ENCODE measurements at regions not wholly inside any gene's neighbourhood (a gene's known extent, or its start where the extent isn't known, plus 50 kb on each side); places are given as distances from the start of the nearest gene placed in this dataset.
A peak's percentile ranks its signal among the peaks of the same experiment; 100 is the strongest.
"Not testable (repeated sequence)": the region's sequence is repeated elsewhere in the genome, so short reads cannot be mapped to it uniquely, and the experiment has no call there.

GRCh38 chr10:113486531-113486930 lies 66.3 kb upstream of the HABP2 start:
- Histone ChIP-seq H3K27me3 (ENCODE audit: low read depth) (no peaks in the 10 kb centered on the region), H3K4me1 (no peaks in the 10 kb centered on the region), H3K9me3 (no peaks in the 10 kb centered on the region), H3K27ac (peak overlapping the region; percentile 32), H3K36me3 (no peaks in the 10 kb centered on the region), H3K4me3 (no peak overlapping the region)
- intact Hi-C loops (cut with DNase I) = no loop called here
- ATAC-seq (no peak), DNase-seq (no peak)
- TF ChIP-seq, protein P1, sequence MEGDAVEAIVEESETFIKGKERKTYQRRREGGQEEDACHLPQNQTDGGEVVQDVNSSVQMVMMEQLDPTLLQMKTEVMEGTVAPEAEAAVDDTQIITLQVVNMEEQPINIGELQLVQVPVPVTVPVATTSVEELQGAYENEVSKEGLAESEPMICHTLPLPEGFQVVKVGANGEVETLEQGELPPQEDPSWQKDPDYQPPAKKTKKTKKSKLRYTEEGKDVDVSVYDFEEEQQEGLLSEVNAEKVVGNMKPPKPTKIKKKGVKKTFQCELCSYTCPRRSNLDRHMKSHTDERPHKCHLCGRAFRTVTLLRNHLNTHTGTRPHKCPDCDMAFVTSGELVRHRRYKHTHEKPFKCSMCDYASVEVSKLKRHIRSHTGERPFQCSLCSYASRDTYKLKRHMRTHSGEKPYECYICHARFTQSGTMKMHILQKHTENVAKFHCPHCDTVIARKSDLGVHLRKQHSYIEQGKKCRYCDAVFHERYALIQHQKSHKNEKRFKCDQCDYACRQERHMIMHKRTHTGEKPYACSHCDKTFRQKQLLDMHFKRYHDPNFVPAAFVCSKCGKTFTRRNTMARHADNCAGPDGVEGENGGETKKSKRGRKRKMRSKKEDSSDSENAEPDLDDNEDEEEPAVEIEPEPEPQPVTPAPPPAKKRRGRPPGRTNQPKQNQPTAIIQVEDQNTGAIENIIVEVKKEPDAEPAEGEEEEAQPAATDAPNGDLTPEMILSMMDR (IDR thresholded peaks at IDR 0.05) = no peak

GRCh38 chr10:113487154-113487553 lies 65.7 kb upstream of the HABP2 start:
- ATAC-seq = peak; percentile 83 to 87
- no peak for DNase-seq
- Histone ChIP-seq H3K27me3 (ENCODE audit: low read depth) (no peaks in the 10 kb centered on the region), H3K9me3 (no peaks in the 10 kb centered on the region), H3K4me3 (no peak overlapping the region), H3K4me1 (no peaks in the 10 kb centered on the region), H3K36me3 (no peaks in the 10 kb centered on the region), H3K27ac (peak overlapping the region; percentile 37)
- TF ChIP-seq, protein P1 (IDR thresholded peaks at IDR 0.05) = no peak
- intact Hi-C loops (cut with DNase I) = no loop called here

DNA sequence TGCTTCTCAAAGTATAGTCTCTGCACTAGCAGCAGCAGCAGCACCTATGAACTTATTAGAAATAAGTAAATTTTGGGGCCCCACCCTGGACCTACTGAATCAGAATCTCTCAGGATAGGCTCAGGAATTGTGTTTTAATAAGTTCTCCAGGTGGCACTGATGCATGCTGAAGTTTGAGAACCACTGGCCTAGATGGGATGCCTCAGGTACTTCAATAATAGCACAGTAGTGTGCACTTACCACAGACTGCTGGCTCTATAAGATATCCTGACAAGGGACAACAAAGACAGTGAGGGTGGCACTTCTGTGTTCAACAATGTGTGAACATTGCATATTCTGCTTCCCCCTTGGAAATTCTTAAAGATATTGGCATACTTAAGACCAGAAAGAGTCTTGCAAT lies 64.7 kb upstream of the HABP2 start:
- no peak for ATAC-seq
- peaks cover 9% of the 10 kb centered on the region for H3K4me1 ChIP-seq
- H3K4me3 ChIP-seq = no peak overlapping the region
- TF ChIP-seq, protein P1 (IDR thresholded peaks at IDR 0.05) = no peak
- no peak overlapping the region for H3K27ac ChIP-seq
- no peaks in the 10 kb centered on the region for H3K27me3 ChIP-seq (ENCODE audit: low read depth)
- H3K36me3 ChIP-seq = no peaks in the 10 kb centered on the region
- intact Hi-C loops (cut with DNase I) = no loop called here
- no peak for DNase-seq
- H3K9me3 ChIP-seq = no peaks in the 10 kb centered on the region

GRCh38 chr10:113489522-113489921 lies 63.3 kb upstream of the HABP2 start:
- DNase-seq; H3K4me3 ChIP-seq; H3K27me3 ChIP-seq (ENCODE audit: low read depth); H3K27ac ChIP-seq; H3K36me3 ChIP-seq; intact Hi-C loops (cut with DNase I); H3K9me3 ChIP-seq; ATAC-seq: not testable (repeated sequence)
- H3K4me1 ChIP-seq = peaks cover 18% of the 10 kb centered on the region

- DNase-seq = no peak
- intact Hi-C loops (cut with DNase I) = no loop called here
- Histone ChIP-seq H3K4me3 (peak overlapping the region; percentile 22), H3K4me1 (peaks cover 32% of the 10 kb centered on the region), H3K27ac (peak overlapping the region; percentile 54), H3K36me3 (no peaks in the 10 kb centered on the region), H3K9me3 (no peaks in the 10 kb centered on the region), H3K27me3 (ENCODE audit: low read depth) (no peaks in the 10 kb centered on the region)
- ATAC-seq = peak; percentile 24 to 41
- TF ChIP-seq, protein P1 (IDR thresholded peaks at IDR 0.05) = no peak
Observed at GRCh38 chr10:113491967-113492565, 60.8 kb upstream of the HABP2 start.

- Histone ChIP-seq H3K4me3 (no peak overlapping the region), H3K27ac (peak overlapping the region; percentile 54), H3K4me1 (peaks cover 40% of the 10 kb centered on the region), H3K9me3 (no peaks in the 10 kb centered on the region), H3K36me3 (no peaks in the 10 kb centered on the region), H3K27me3 (ENCODE audit: low read depth) (no peaks in the 10 kb centered on the region)
- no peak for DNase-seq
- no peak for ATAC-seq
- intact Hi-C loops (cut with DNase I) = no loop called here
- TF ChIP-seq, protein P1 (IDR thresholded peaks at IDR 0.05) = no peak
Observed at GRCh38 chr10:113493195-113493594, 59.7 kb upstream of the HABP2 start.
